SU-DHL-6 (cell line): ENCODE measurements at regions not wholly inside any gene's neighbourhood (a gene's known extent, or its start where the extent isn't known, plus 50 kb on each side); places are given as distances from the start of the nearest gene placed in this dataset.

Source experiments
- H2AFZ ChIP-seq: fragments of 200-600 bp; sonication (generic); 2 replicates; pipeline ENCODE4 v1.6.1; 2014; ENCODE audit warnings: low read depth, mild to moderate bottlenecking, moderate library complexity, mixed read lengths, antibody characterized with exemption, low read length; ENCODE audit not compliant: severe bottlenecking
- H3F3A ChIP-seq: fragments of 200-600 bp; shearing (Covaris generic); 2 replicates; pipeline ENCODE4 v1.6.0; 2016; ENCODE audit warnings: antibody characterized with exemption, mild to moderate bottlenecking; ENCODE audit not compliant: insufficient read depth
- H3K27ac ChIP-seq: fragments of 200-600 bp; sonication (generic); 2 replicates; pipeline ENCODE4 v1.5.1; 2016; ENCODE audit warnings: low read depth, mild to moderate bottlenecking, low read length, moderate library complexity, mixed read lengths
- H3K27me3 ChIP-seq: fragments of 200-600 bp; sonication (generic), shearing (Covaris generic); 2 replicates; pipeline ENCODE4 v1.6.0; 2014; ENCODE audit warnings: mild to moderate bottlenecking, low read length
- H3K36me3 ChIP-seq: fragments of 200-600 bp; sonication (generic); 2 replicates; pipeline ENCODE4 v1.6.1; 2014; ENCODE audit warnings: mild to moderate bottlenecking, low read length, mixed read lengths
- H3K4me2 ChIP-seq: fragments of 300-600, 200-600 bp; shearing (Covaris generic), sonication (generic); 2 replicates; pipeline ENCODE4 v1.6.0; 2014; ENCODE audit warnings: low read length, low read depth, mild to moderate bottlenecking; ENCODE audit not compliant: poor library complexity, severe bottlenecking
- H3K4me3 ChIP-seq: fragments of 200-600 bp; sonication (generic); 2 replicates; pipeline ENCODE4 v1.5.1; 2014; ENCODE audit warnings: antibody characterized with exemption, low read length, mild to moderate bottlenecking, mixed read lengths; ENCODE audit not compliant: insufficient read depth, poor library complexity, severe bottlenecking
- H3K79me2 ChIP-seq: fragments of 200-600 bp; sonication (generic); 2 replicates; pipeline ENCODE4 v1.6.1; 2014; ENCODE audit warnings: mild to moderate bottlenecking, low read length, moderate library complexity; ENCODE audit not compliant: insufficient read depth
- H3K9ac ChIP-seq: fragments of 200-600 bp; sonication (generic); 2 replicates; pipeline ENCODE4 v1.7.0; 2014; ENCODE audit warnings: mild to moderate bottlenecking, low read length
- H3K9me2 ChIP-seq: fragments of 200-600 bp; sonication (generic); replicated peaks from 2 replicates; pipeline ENCODE4 v1.6.1; 2014; ENCODE audit warnings: low read length; ENCODE audit not compliant: insufficient read depth
- H3K9me3 ChIP-seq: fragments of 200-600 bp; sonication (generic); 2 replicates; pipeline ENCODE4 v1.6.1; 2014; ENCODE audit warnings: low read length, mixed read lengths; ENCODE audit not compliant: insufficient read depth
- H4K20me1 ChIP-seq: fragments of 200-600 bp; sonication (generic); 2 replicates; pipeline ENCODE4 v1.6.1; 2014; ENCODE audit warnings: low read depth, mild to moderate bottlenecking, antibody characterized with exemption, low read length, moderate library complexity, mixed read lengths
- CTCF ChIP-seq: fragments of 200-600 bp; sonication (generic); IDR thresholded peaks from one replicate; pipeline ENCODE4 v1.5.1; 2017; ENCODE audit warnings: antibody characterized with exemption, mild to moderate bottlenecking, low read length, moderate library complexity; ENCODE audit not compliant: insufficient read depth, poor library complexity, severe bottlenecking
- EZH2phosphoT487 ChIP-seq: fragments of 200-600 bp; sonication (generic), shearing (Covaris generic); conservative IDR thresholded peaks from 2 replicates; pipeline ENCODE4 v1.6.1; 2018; ENCODE audit warnings: mild to moderate bottlenecking, antibody characterized with exemption, low read length, moderate library complexity, mixed read lengths

- TF ChIP-seq EZH2phosphoT487, result no peak
- TF ChIP-seq CTCF, result no peak
- no peak overlapping the region for H3K27ac ChIP-seq
- H3K4me2 ChIP-seq, result no peak overlapping the region
- H3K27me3 ChIP-seq, result no peaks in the 10 kb centered on the region
- no peak overlapping the region for H2AFZ ChIP-seq
- no peaks in the 10 kb centered on the region for H3K36me3 ChIP-seq
- H3K79me2 ChIP-seq, result no peaks in the 10 kb centered on the region
- H3K9me3 ChIP-seq, result no peaks in the 10 kb centered on the region
- H3K9ac ChIP-seq, result no peak overlapping the region
- H4K20me1 ChIP-seq, result no peaks in the 10 kb centered on the region
- H3K4me3 ChIP-seq, result no peak overlapping the region
- H3K9me2 ChIP-seq, result no peaks in the 10 kb centered on the region
- no peaks in the 10 kb centered on the region for H3F3A ChIP-seq
Observed at GRCh38 chr6:95083506-95083905, 493.8 kb upstream of the MANEA start.

DNA sequence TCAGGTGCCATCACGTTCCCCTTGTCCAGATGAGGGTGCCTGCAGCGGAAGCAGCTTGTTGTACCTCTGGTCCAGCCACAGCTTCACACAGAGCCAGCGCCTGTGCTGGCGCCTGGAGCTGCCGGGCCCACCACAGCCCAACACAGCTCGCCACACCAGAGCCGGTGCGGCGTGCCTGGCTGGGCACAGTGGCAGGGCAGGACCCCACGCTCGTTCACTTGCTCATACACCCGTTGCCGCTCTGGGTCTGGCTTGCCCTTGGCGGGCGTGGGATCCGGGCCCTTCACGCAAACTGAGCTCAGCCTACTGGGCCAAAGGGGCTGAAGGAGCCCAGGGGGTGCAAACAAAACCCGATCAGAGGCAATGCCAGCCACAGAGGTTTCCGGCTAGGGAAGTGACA is 492.5 kb upstream of the MANEA start:
- no peak overlapping the region for H3K27ac ChIP-seq
- no peak overlapping the region for H3K4me2 ChIP-seq
- no peaks in the 10 kb centered on the region for H3K27me3 ChIP-seq
- H3F3A ChIP-seq, result no peaks in the 10 kb centered on the region
- TF ChIP-seq CTCF (no peak), EZH2phosphoT487 (no peak)
- H3K36me3 ChIP-seq, result no peaks in the 10 kb centered on the region
- H2AFZ ChIP-seq, result no peak overlapping the region
- H3K9me3 ChIP-seq, result no peaks in the 10 kb centered on the region
- no peaks in the 10 kb centered on the region for H3K79me2 ChIP-seq
- H3K9me2 ChIP-seq, result no peaks in the 10 kb centered on the region
- H3K4me3 ChIP-seq, result no peak overlapping the region
- H3K9ac ChIP-seq, result no peak overlapping the region
- H4K20me1 ChIP-seq, result no peaks in the 10 kb centered on the region

GRCh38 chr6:95087394-95088097 is 489.8 kb upstream of the MANEA start:
- no peaks in the 10 kb centered on the region for H3K79me2 ChIP-seq
- H3K9me3 ChIP-seq, result no peaks in the 10 kb centered on the region
- H3K9me2 ChIP-seq, result no peaks in the 10 kb centered on the region
- H3K27me3 ChIP-seq, result no peaks in the 10 kb centered on the region
- H3K4me2 ChIP-seq, result no peak overlapping the region
- H3F3A ChIP-seq, result no peaks in the 10 kb centered on the region
- no peaks in the 10 kb centered on the region for H3K36me3 ChIP-seq
- TF ChIP-seq CTCF (no peak), EZH2phosphoT487 (no peak)
- H3K4me3 ChIP-seq, result no peak overlapping the region
- H4K20me1 ChIP-seq, result no peaks in the 10 kb centered on the region
- H3K27ac ChIP-seq, result no peak overlapping the region
- no peak overlapping the region for H2AFZ ChIP-seq
- no peak overlapping the region for H3K9ac ChIP-seq
